HUDEP-2 (cell line): ENCODE measurements at regions not wholly inside any gene's neighbourhood (a gene's known extent, or its start where the extent isn't known, plus 50 kb on each side); places are given as distances from the start of the nearest gene placed in this dataset.

ENCODE experiments used
- DNase-seq, 76 experiments: peaks; one replicate each; lab custom pipeline; 2025; ENCODE audit not compliant: unreplicated experiment in 76 of 76; lab: John Stamatoyannopoulos, UW

DNA sequence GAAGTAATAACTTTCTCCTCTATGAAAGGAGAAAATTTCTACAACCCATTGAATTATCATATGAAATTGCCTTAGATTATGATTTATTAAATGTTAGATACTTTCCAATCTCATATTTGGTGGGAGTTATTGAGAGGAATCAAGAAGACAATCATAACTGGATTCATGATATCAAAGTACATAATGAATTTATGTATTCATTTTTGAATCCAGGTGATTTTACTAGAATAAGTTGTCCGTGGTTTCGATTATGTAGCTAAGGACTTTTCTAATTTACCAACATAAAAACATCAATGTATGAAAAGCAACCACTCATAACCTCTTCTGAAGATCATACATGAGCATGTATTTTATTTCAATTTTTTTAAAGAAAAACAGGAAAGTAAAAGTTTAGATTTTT lies 1225.0 kb upstream of the MIR17HG start:
- DNase-seq = no peak

DNA sequence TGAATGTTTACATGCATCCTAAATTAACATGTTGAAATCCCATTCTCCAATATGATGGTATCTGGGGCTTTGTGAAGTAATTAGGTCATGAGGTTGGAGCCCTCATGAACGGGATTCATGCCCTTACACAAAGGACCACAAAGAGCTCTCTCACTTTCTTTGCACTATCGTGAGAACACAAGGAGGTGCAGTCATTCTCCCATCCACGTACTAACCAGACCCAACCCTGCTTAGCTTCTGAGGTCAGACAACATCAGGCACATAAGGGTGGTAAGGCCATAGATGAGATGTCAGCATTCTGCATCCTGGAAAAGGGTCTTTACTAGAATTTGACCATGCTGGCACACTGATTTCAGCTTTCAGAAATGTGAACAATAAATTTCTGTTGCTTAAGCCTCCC lies 1211.9 kb upstream of the MIR17HG start:
- DNase-seq = no peak

DNA sequence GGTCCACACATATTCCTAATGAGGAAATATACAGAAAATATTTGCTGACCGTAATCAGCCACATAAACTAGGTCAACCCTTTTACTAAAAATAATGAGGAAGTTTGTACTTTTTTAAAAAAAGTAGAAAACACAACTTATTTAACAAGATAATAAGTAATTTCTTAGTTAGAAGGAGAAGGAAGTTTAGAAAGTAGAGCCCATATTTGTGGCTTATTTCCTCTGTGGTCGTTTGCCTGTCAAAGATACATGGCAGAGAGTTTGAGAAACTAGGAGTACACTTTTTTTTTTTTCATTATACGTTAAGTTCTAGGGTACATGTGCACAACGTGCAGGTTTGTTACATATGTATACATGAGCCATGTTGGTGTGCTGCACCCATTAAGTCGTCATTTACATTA lies 1205.2 kb upstream of the MIR17HG start:
- no peak for DNase-seq

GRCh38 chr13:90154311-90154960 lies 1193.1 kb upstream of the MIR17HG start:
- DNase-seq = no peak

DNA sequence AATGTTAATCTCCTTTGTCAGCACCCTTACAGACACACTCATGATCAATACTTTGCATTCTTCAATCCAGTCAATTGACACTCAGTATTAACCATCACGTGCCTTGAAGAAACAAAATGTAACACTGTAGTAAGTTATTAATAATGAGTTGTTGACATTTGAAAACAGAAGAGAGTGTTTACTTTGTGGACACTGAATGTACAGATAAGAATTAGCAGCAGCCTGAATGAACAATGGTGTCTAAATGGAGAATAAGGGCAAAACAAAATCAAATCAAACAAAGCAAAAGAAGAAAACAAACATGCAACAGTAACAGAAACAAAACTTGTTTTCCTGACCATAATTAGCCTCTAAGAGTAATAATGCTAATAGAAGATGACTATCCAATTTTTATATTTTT lies 1191.1 kb upstream of the MIR17HG start:
- DNase-seq = no peak

DNA sequence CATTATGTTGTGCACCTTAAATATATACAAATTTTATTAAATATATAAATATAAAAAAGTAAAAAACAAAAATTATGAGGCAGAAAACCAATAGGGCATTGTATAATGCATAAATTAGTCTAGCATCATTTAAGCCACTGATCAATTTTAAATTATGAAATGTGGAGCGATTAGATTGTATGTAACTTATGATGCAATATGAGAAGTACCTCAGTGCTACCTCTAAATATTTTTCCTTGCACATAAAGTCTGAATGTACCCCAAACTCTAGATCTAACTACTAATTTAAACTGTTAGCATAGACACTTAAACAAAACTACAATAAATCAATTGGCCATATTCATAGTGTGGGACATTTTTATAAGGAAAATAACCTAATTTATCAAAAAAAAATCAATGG lies 1178.5 kb upstream of the MIR17HG start:
- no peak for DNase-seq

- DNase-seq = no peak
Measured at GRCh38 chr13:90170208-90170607, 1177.3 kb upstream of the MIR17HG start.

GRCh38 chr13:90171649-90172048 lies 1175.8 kb upstream of the MIR17HG start:
- DNase-seq = no peak

- no peak for DNase-seq
Measured at GRCh38 chr13:90177512-90177911, 1170.0 kb upstream of the MIR17HG start.

DNA sequence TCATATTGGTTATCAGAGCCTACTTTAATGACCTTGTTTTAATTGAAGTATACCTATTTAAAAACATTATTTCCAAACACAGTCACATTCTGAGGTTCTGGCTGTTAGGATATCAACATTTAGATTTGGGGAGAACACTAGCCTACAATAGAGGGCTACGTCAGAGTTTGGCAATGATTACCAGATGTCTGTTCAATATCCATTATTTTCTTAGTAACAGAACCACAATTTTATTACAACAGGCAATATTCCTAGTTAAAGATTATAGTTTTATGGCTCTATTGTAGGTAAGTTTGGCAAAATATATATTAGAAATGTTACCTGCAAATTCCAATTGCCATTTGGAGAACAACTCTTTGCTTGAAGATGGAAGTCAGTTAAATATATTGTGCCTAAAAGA lies 1163.1 kb upstream of the MIR17HG start:
- no peak for DNase-seq

- no peak for DNase-seq
Measured at GRCh38 chr13:90185734-90186133, 1161.8 kb upstream of the MIR17HG start.

DNA sequence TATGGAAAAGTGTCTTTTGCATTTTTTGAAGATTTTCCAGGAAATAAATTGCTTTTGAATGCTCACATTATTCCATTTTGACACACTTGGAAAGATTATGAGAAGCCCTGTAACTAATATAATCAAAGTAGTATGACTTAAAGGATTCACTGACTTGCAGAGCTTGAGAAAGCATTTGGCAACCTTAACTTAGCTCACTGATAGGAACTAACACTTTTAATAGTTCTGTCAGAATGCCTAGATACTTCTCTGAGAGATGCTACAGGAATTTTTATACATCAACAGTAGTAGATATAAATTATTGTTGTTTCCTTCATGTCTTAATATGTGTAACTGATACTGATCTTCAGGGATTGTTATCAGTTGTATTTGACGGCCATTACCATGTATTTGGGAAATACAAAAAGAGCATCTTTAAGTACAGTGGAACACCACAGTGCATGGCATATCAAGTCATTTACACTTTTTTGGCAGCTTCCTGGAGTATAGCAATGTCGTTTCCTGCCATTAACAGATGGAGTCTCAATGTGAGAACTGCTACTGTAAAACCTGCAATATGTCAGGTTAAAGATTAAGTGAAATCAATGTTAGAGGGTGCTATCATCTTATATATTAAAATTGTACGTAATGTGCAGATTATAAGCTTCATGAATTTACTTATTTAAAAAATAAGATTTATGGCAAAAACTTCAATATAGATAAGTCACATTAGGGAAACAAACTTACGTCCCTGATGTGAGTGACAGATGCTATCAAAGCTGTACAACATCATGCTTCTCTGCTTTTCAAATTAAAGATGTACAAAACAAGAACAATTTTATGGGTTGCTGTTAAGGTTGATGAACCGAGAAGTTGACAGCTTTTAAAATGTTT lies 1159.8 kb upstream of the MIR17HG start:
- no peak for DNase-seq

DNA sequence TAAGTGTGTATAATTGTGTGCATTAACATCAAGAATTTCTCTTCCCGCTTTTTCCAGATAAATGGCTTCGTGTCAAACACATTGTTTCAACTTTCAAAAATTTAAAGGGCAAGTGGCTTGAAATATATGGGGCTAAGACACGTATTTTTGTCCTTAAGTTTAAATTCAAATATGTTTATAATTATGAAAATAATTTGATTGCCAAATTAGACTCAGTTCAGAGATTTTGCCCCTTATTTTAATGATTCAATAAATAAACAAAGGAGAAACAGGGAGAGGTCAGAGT lies 1159.2 kb upstream of the MIR17HG start:
- no peak for DNase-seq

DNA sequence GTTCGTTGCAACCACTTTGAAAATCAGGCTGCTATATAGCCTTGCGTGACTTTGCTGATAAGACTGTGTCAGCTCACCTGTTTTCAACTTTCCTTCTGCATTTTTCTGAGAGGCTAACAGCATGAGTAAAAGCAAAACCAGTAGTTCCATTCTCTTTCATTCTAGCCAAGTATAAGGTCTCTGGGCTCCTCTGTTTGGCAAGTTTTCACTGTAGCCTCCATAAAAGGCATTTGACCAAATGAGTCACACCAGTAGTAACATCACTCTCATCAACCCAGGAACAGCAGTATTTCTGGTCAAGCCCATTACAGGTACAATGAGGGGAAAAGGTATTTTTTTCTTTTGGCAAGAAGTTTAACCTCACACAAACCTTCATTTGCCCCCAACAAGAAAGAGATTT lies 1149.8 kb upstream of the MIR17HG start:
- no peak for DNase-seq

GRCh38 chr13:90201202-90201601 lies 1146.3 kb upstream of the MIR17HG start:
- DNase-seq = no peak

GRCh38 chr13:90201676-90202460 lies 1145.6 kb upstream of the MIR17HG start:
- DNase-seq = no peak

- no peak for DNase-seq
Measured at GRCh38 chr13:90205081-90205480, 1142.4 kb upstream of the MIR17HG start.

GRCh38 chr13:90205911-90206310 lies 1141.6 kb upstream of the MIR17HG start:
- no peak for DNase-seq

GRCh38 chr13:90217275-90217674 lies 1130.2 kb upstream of the MIR17HG start:
- DNase-seq = no peak

DNA sequence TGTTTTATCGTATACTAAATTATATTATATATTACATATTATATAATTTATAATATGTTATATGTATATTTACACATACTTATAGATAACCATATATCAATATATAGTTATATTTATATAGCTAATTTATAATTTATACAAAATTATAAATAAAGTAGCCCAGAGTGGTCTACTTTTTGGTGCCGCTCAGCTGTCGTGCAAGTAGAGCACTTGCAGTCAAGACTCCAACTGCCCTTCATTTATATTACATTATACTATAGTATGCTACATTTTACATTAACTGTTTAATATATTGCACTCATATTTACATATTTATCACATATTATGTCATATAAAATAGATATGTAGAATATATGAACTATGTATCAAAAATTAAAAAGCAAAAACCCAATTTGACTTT lies 1124.7 kb upstream of the MIR17HG start:
- DNase-seq = no peak

- DNase-seq = no peak
Measured at GRCh38 chr13:90230311-90230710, 1117.2 kb upstream of the MIR17HG start.

DNA sequence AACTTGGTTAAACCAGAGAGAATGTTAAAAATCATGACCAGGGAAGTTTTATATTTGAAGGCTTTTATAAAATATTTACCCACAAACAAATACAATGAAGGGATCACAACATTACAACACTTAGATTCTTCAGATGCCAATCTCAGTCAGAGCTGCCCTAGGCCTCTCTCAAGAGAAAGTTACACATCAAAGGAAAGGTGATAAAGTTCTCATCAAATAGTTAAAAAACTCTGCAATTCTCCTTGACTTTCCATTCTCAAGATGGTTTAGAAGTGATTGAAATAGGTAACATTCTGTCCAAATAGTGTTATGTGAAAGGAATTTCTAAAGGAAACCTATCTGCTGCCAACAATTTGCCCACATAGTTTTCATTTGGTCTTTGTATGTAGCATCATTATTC lies 1115.2 kb upstream of the MIR17HG start:
- no peak for DNase-seq
